H1 (cell line): ENCODE measurements at regions not wholly inside any gene's neighbourhood (a gene's known extent, or its start where the extent isn't known, plus 50 kb on each side); places are given as distances from the start of the nearest gene placed in this dataset.

Experiments used
- GABPA ChIP-seq: IDR thresholded peaks from 2 replicates; pipeline ENCODE4 v1.6.1; 2011; ENCODE audit warnings: mild to moderate bottlenecking, low read length, moderate library complexity, borderline replicate concordance; ENCODE audit not compliant: insufficient read depth
- RBBP5 ChIP-seq: IDR thresholded peaks from 2 replicates; pipeline ENCODE4 v1.7.1; 2012; ENCODE audit warnings: low read depth, mild to moderate bottlenecking, inconsistent platforms, low read length, moderate library complexity, borderline replicate concordance
- TEAD4 ChIP-seq: IDR thresholded peaks from 2 replicates; pipeline ENCODE4 v1.6.1; 2012; ENCODE audit warnings: low read depth, low read length, inconsistent platforms, mixed read lengths
- TF ChIP-seq, protein P1 (sequence below): IDR thresholded peaks from 2 replicates; pipeline ENCODE4 v1.6.1; 2011; ENCODE audit warnings: low read depth, mild to moderate bottlenecking, low read length; ENCODE audit not compliant: insufficient read depth

GRCh38 chr7:45479781-45480180 is 94.4 kb upstream of the ADCY1 start (continued):
- TF ChIP-seq RBBP5 (no peak), GABPA (no peak), TEAD4 (no peak)
- TF ChIP-seq, protein P1, sequence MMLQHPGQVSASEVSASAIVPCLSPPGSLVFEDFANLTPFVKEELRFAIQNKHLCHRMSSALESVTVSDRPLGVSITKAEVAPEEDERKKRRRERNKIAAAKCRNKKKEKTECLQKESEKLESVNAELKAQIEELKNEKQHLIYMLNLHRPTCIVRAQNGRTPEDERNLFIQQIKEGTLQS: no peak
- TF ChIP-seq, all 59 proteins: peak for 0
